ENCODE measurements at regions not wholly inside any gene's neighbourhood (a gene's known extent, or its start where the extent isn't known, plus 50 kb on each side); places are given as distances from the start of the nearest gene placed in this dataset.

DNA sequence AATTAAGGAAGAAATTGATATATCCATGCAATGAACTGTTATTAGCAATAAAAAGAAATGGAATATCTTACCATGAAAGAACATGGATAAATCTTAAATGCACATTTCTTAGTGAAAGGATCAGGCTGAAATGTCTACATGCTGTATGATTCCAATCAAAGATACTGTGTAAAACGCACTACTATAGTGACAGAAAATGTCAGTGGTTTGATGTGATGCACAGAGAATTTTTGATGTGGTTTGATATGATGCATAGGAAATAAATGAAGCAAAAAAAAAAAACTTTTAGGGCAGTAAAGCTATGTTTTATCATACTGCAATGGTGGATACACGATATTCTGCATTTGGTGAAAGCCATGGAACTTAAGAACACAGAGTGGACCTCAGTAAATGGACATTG, 547.6 kb downstream of the GABRG1 start:
- Mint-ChIP-seq H3K4me3 (no peak overlapping the region), H3K27me3 (ENCODE audit: insufficient read depth) (no peaks in the 10 kb centered on the region), H3K36me3 (ENCODE audit: low read depth) (no peaks in the 10 kb centered on the region), H3K27ac (no peak overlapping the region), H3K4me1 (no peaks in the 10 kb centered on the region), H3K9me3 (no peaks in the 10 kb centered on the region)
- Histone ChIP-seq H3K36me3 (ENCODE audit: control insufficient read depth, insufficient read depth, low read length) (no peaks in the 10 kb centered on the region), H3K4me1 (ENCODE audit: control insufficient read depth, insufficient read depth, low read length) (no peaks in the 10 kb centered on the region), H3K27ac (ENCODE audit: low read depth, low read length) (no peak overlapping the region), H3K9ac (ENCODE audit: extremely low read depth, low read length, poor library complexity, severe bottlenecking) (no peak overlapping the region), H3K27me3 (ENCODE audit: control insufficient read depth, insufficient read depth, low read length, poor library complexity, severe bottlenecking) (no peaks in the 10 kb centered on the region), H3K9me3 (ENCODE audit: control insufficient read depth, low read length) (no peaks in the 10 kb centered on the region), H3K4me3 (ENCODE audit: low read length) (no peak overlapping the region)
- 93 to 96% methylated on average over 2 of the region's 2 CpGs for WGBS, 2 experiments (ENCODE audit: insufficient coverage in 1 of 2, insufficient read length in 1 of 2)
- DNase-seq = no peak
- TF ChIP-seq, protein P1, sequence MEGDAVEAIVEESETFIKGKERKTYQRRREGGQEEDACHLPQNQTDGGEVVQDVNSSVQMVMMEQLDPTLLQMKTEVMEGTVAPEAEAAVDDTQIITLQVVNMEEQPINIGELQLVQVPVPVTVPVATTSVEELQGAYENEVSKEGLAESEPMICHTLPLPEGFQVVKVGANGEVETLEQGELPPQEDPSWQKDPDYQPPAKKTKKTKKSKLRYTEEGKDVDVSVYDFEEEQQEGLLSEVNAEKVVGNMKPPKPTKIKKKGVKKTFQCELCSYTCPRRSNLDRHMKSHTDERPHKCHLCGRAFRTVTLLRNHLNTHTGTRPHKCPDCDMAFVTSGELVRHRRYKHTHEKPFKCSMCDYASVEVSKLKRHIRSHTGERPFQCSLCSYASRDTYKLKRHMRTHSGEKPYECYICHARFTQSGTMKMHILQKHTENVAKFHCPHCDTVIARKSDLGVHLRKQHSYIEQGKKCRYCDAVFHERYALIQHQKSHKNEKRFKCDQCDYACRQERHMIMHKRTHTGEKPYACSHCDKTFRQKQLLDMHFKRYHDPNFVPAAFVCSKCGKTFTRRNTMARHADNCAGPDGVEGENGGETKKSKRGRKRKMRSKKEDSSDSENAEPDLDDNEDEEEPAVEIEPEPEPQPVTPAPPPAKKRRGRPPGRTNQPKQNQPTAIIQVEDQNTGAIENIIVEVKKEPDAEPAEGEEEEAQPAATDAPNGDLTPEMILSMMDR (conservative IDR thresholded peaks at IDR 0.05) = no peak

DNA sequence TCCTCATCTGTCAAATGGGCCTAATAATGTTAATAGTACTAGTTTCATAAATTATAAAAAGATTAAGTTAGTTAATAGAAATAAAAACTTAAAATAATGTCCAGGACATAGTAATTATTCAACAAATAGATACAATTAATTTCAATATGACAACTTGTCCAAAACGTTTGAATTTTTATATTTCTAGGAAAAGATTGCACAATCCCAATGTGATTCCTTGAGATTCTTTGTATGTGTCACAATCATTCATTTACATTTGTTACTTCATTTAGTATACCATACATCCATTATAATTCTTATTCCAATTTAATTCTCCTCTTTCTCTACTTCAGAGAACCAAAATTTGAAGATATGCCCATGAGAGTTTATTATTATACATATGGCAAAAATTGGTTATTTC, 554.2 kb downstream of the GABRG1 start:
- H3K4me1 ChIP-seq (ENCODE audit: control insufficient read depth, insufficient read depth, low read length) = no peaks in the 10 kb centered on the region
- Mint-ChIP-seq H3K36me3 (ENCODE audit: low read depth) (no peaks in the 10 kb centered on the region), H3K4me1 (no peaks in the 10 kb centered on the region), H3K4me3 (no peak overlapping the region), H3K9me3 (peaks cover 4% of the 10 kb centered on the region), H3K27ac (no peak overlapping the region), H3K27me3 (ENCODE audit: insufficient read depth) (no peaks in the 10 kb centered on the region)
- no peak for DNase-seq
- TF ChIP-seq, protein P1 (conservative IDR thresholded peaks at IDR 0.05) = no peak
- no peaks in the 10 kb centered on the region for H3K36me3 ChIP-seq (ENCODE audit: control insufficient read depth, insufficient read depth, low read length)
- H3K27me3 ChIP-seq (ENCODE audit: control insufficient read depth, insufficient read depth, low read length, poor library complexity, severe bottlenecking) = no peaks in the 10 kb centered on the region
- H3K27ac ChIP-seq (ENCODE audit: low read depth, low read length) = no peak overlapping the region
- H3K9ac ChIP-seq (ENCODE audit: extremely low read depth, low read length, poor library complexity, severe bottlenecking) = no peak overlapping the region
- 88% methylated on average over 1 of the region's 1 CpG; no CpG with 5 or more reads in 1 of the 2 experiments for WGBS, 2 experiments (ENCODE audit: insufficient coverage in 1 of 2, insufficient read length in 1 of 2)
- H3K4me3 ChIP-seq (ENCODE audit: low read length) = no peak overlapping the region
- no peaks in the 10 kb centered on the region for H3K9me3 ChIP-seq (ENCODE audit: control insufficient read depth, low read length)

DNA sequence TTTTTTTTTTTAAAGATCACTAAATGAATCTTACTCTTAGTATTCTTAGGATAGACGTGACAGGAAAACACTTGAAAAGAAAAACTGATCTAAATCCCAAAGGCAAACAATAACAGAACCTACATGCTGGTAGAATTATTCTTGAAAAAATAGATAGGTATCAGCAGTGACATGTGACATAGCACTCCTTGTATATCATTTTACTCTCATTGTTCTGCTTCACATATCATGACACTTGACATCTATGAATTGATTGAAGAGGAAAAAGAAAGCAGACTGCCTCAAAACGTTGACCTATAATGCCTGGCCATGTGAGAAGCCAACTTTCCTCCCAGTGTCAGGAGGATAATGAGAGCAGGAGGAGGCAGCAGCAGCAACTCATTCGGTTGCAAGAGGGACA, 555.2 kb downstream of the GABRG1 start:
- no peaks in the 10 kb centered on the region for H3K4me1 Mint-ChIP-seq
- Histone ChIP-seq H3K9ac (ENCODE audit: extremely low read depth, low read length, poor library complexity, severe bottlenecking) (no peak overlapping the region), H3K36me3 (ENCODE audit: control insufficient read depth, insufficient read depth, low read length) (no peaks in the 10 kb centered on the region), H3K9me3 (ENCODE audit: control insufficient read depth, low read length) (no peaks in the 10 kb centered on the region), H3K27me3 (ENCODE audit: control insufficient read depth, insufficient read depth, low read length, poor library complexity, severe bottlenecking) (no peaks in the 10 kb centered on the region), H3K27ac (ENCODE audit: low read depth, low read length) (no peak overlapping the region), H3K4me3 (ENCODE audit: low read length) (no peak overlapping the region), H3K4me1 (ENCODE audit: control insufficient read depth, insufficient read depth, low read length) (no peaks in the 10 kb centered on the region)
- H3K27me3 Mint-ChIP-seq (ENCODE audit: insufficient read depth) = no peaks in the 10 kb centered on the region
- 75 to 77% methylated on average over 2 to 3 of the region's 3 CpGs for WGBS, 2 experiments (ENCODE audit: insufficient coverage in 1 of 2, insufficient read length in 1 of 2)
- H3K9me3 Mint-ChIP-seq = peaks cover 4% of the 10 kb centered on the region
- TF ChIP-seq, protein P1 (conservative IDR thresholded peaks at IDR 0.05) = no peak
- no peak for DNase-seq
- H3K4me3 Mint-ChIP-seq = no peak overlapping the region
- no peak overlapping the region for H3K27ac Mint-ChIP-seq
- H3K36me3 Mint-ChIP-seq (ENCODE audit: low read depth) = no peaks in the 10 kb centered on the region

All from endodermal cell (in vitro differentiated cells).